Ovary (tissue), 3 donors: ENCODE measurements at regions not wholly inside any gene's neighbourhood (a gene's known extent, or its start where the extent isn't known, plus 50 kb on each side); places are given as distances from the start of the nearest gene placed in this dataset.

Source experiments
- CTCF ChIP-seq, 3 donors: fragments of 450-650 bp in 2 of 3; fragments of 200-600 bp in 1 of 3; IDR thresholded peaks; one replicate each; pipeline versions ENCODE4 v1.5.1 to v1.8.0; 2016 to 2022; ENCODE audit warnings: antibody characterized with exemption in 3 of 3, mild to moderate bottlenecking in 1 of 3
- EP300 ChIP-seq: sonication (generic); formaldehyde crosslinking; IDR thresholded peaks from one replicate; pipeline ENCODE4 v1.6.1; 2017; ENCODE audit warnings: antibody characterized with exemption
- POLR2A ChIP-seq: fragments of 450-650 bp; IDR thresholded peaks from one replicate; pipeline ENCODE4 v1.6.1; 2017; ENCODE audit warnings: antibody characterized with exemption, mild to moderate bottlenecking, moderate library complexity
- donor health status: DM: no; HTN: no; CAD: no.

- TF ChIP-seq CTCF (IDR thresholded peaks at IDR 0.05) (no peak), EP300 (no peak), POLR2A (no peak)
These were observed 55.3 kb downstream of the SEPTIN7 start for GRCh38 chr7:35856175-35856574.
